Skeletal muscle satellite cell (primary cell): ENCODE measurements at regions not wholly inside any gene's neighbourhood (a gene's known extent, or its start where the extent isn't known, plus 50 kb on each side); places are given as distances from the start of the nearest gene placed in this dataset.

Experiments
- H3K27me3 ChIP-seq: 2 replicates; pipeline ENCODE4 v1.7.0; 2013; ENCODE audit warnings: low read length; ENCODE audit not compliant: control insufficient read depth, insufficient read depth
- H3K36me3 ChIP-seq: 2 replicates; pipeline ENCODE4 v1.7.0; 2013; ENCODE audit warnings: mild to moderate bottlenecking, control low read depth, low read length; ENCODE audit not compliant: insufficient read depth
- H3K4me1 ChIP-seq: 2 replicates; pipeline ENCODE4 v1.7.0; 2013; ENCODE audit warnings: low read length; ENCODE audit not compliant: control insufficient read depth, insufficient read depth
- H3K4me2 ChIP-seq: 2 replicates; pipeline ENCODE4 v1.7.0; 2013; ENCODE audit warnings: mild to moderate bottlenecking, low read length
- H3K4me3 ChIP-seq: 2 replicates; pipeline ENCODE4 v1.7.0; 2013; ENCODE audit warnings: low read length
- H3K9ac ChIP-seq: 2 replicates; pipeline ENCODE4 v1.7.0; 2013; ENCODE audit warnings: mild to moderate bottlenecking, low read depth, low read length, moderate library complexity
- H3K9me3 ChIP-seq: replicated peaks from 2 replicates; pipeline ENCODE4 v1.7.0; 2013; ENCODE audit warnings: mild to moderate bottlenecking, control low read depth, low read length

DNA sequence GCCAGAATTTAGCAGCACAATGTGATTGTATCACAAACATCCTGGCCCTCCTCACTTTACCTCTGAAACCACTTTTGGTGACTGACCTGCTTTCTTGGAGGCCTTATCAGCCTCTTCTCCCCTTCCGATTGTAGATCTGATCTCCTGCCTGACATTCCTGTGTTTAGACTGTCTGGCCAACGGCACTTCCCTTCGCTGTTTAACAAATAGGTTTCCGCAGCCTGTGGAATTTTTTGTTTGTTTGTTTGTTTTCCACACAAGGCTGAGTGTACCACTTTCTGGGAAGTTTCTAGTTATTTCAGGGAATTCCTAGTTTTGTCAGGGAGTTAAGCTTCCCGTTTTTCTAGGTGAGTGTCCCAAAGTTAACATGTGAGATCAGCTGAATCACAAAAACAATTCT, 65.9 kb upstream of the CDKN3 start:
- Histone ChIP-seq H3K9ac (no peak overlapping the region), H3K27me3 (peaks cover 3% of the 10 kb centered on the region), H3K4me1 (peaks cover 2% of the 10 kb centered on the region)

DNA sequence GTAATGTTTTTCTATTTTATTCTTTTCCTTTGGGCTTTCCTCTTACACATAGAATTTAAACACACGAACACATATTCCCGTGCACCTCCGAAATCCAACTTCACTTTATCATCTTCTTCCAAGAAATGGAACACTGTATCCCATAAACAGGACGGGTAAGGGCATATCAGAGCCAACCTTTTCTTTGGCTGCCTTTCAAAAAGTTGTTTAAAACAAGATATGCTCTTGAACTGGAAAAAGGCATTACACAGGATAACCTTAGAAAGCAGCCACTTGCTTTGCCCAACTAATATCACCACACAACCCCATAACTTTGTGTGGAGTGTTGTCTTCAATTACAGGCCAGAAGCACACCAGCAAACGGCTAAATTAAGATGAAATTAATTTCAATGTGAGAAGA, 65.3 kb upstream of the CDKN3 start:
- H3K9ac ChIP-seq = no peak overlapping the region
- H3K4me1 ChIP-seq = peaks cover under 1% of the 10 kb centered on the region
- peaks cover 3% of the 10 kb centered on the region for H3K27me3 ChIP-seq
- H3K4me2 ChIP-seq = no peak overlapping the region
- H3K4me3 ChIP-seq = no peak overlapping the region
- no peaks in the 10 kb centered on the region for H3K36me3 ChIP-seq
- no peaks in the 10 kb centered on the region for H3K9me3 ChIP-seq

More for the DNA sequence above, 65.9 kb upstream of the CDKN3 start:
- H3K4me2 ChIP-seq = no peak overlapping the region
- no peaks in the 10 kb centered on the region for H3K9me3 ChIP-seq
- no peak overlapping the region for H3K4me3 ChIP-seq
- H3K36me3 ChIP-seq = no peaks in the 10 kb centered on the region

DNA sequence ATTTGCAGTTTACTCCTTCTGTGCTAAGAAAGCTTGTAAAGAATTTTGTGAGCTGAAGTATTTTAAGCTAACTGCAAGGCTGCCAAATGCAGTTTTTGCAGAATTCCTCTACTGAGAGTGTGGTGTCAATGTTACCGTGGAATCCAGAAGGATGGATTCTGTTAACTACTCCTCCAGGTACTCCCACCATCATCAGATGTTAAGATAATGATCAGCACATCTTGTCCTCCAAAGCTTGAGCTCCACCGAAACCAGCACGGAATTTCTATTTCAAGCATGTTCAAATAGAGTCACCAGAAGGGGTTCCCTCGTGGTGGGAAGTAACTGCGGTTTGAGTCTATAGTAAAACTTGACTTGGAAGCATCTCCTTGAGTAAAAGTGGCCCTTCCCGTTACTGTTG, 64.3 kb upstream of the CDKN3 start:
- Histone ChIP-seq H3K9ac (no peak overlapping the region), H3K4me1 (no peaks in the 10 kb centered on the region), H3K4me2 (no peak overlapping the region), H3K36me3 (no peaks in the 10 kb centered on the region), H3K27me3 (peaks cover 7% of the 10 kb centered on the region), H3K9me3 (no peaks in the 10 kb centered on the region), H3K4me3 (no peak overlapping the region)

DNA sequence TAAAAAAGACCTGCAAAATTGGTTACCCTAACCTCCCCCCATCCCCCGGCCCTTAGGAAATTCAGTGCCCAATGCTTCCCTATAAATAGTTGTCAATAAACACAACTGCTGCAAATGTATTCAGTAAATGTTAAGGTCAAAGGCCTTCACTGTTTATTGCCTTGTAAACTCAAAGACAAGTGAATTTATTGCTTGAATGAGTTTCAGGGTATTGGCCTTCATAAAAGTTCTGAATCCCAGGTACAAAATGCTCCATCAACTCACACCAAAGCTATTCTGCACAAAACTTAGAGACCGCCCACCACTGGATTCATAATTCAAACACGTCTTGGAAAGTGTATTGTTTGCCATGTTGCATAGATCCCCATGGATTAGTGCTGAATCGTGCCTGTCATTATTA, 63.3 kb upstream of the CDKN3 start:
- Histone ChIP-seq H3K36me3 (no peaks in the 10 kb centered on the region), H3K4me3 (no peak overlapping the region), H3K4me2 (no peak overlapping the region), H3K9me3 (no peaks in the 10 kb centered on the region), H3K4me1 (no peaks in the 10 kb centered on the region), H3K9ac (no peak overlapping the region), H3K27me3 (peaks cover 12% of the 10 kb centered on the region)

DNA sequence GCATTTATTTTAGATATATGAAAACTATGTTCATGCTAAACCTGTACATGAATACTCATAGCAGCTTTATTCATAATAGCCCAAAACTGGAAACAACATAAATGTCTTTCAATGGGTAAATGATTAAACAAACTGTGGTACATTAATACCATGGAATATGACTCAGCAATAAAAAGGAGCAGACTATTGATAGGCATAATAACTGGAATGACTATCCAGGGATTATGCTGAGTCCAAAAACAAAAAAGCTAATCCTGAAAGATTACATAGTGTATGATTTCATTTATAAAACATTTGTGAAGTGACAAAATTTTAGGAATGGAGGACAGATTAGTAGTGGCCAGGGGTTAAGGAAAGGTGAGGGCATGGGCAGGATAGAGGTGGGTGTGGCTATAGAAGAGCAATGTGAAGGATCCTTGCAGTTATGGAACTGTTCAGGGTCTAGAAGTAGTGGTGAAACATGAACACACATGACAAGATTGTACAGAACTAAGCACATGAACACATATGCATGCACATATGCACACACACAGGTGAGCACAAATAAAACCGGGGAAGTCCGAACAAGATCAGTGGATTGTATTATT, 61.1 kb upstream of the CDKN3 start:
- no peaks in the 10 kb centered on the region for H3K36me3 ChIP-seq
- no peak overlapping the region for H3K9ac ChIP-seq
- no peaks in the 10 kb centered on the region for H3K9me3 ChIP-seq
- H3K4me3 ChIP-seq = no peak overlapping the region
- no peak overlapping the region for H3K4me2 ChIP-seq
- no peaks in the 10 kb centered on the region for H3K4me1 ChIP-seq
- H3K27me3 ChIP-seq = peaks cover 11% of the 10 kb centered on the region

DNA sequence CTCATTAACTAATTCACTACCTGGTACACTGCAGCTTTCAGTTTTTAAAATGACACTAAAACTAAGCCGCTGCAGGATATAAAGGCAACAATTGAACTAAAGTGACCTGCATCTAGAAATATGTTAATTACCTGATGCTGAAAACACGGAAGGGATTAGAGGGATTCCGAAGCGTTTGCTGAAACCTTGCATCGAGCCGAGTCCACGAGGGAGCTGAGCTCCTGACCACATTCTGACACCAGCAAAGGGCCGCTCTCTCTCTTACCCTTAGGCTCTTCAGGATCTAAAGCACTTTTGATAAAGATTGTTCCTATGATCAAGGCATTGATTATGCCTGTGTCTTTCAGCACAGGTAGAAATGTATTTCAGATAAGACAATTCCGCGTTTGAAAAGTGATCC, 59.5 kb upstream of the CDKN3 start:
- peaks cover 9% of the 10 kb centered on the region for H3K27me3 ChIP-seq
- no peaks in the 10 kb centered on the region for H3K9me3 ChIP-seq
- no peaks in the 10 kb centered on the region for H3K4me1 ChIP-seq
- H3K9ac ChIP-seq = no peak overlapping the region
- H3K36me3 ChIP-seq = no peaks in the 10 kb centered on the region
- no peak overlapping the region for H3K4me3 ChIP-seq
- no peak overlapping the region for H3K4me2 ChIP-seq

DNA sequence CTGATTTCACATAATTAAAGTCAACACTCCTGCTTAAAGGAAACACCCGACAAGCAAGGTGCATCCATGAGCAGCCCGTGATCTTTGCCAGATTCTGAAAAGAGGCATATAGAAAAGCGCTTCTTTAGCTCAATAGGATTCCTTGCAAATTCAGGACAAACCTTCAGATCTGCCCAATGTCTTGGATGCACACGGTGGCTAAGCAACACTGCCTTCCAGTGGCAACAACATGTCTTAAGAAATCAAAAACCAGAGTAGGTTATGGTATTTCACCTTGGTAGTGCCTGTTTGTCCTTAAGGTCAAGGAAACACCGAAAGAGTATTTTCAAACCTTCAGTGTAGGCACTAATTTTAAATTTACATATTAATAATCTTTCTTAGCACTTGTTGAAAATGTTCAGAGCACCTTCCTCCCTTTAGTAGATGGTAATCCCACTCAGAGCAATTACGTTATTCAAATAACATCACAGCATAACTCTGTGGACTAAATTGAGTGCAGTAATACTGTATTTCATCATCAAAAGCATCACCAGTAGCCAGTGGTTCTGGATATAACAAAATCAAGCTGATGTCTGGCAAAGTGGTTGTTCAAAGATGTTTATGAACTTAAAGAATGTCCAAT, 58.0 kb upstream of the CDKN3 start:
- H3K4me3 ChIP-seq = no peak overlapping the region
- peaks cover 9% of the 10 kb centered on the region for H3K27me3 ChIP-seq
- no peaks in the 10 kb centered on the region for H3K36me3 ChIP-seq
- peaks cover 7% of the 10 kb centered on the region for H3K4me1 ChIP-seq
- H3K4me2 ChIP-seq = no peak overlapping the region
- no peak overlapping the region for H3K9ac ChIP-seq
- H3K9me3 ChIP-seq = no peaks in the 10 kb centered on the region

GRCh38 chr14:54339771-54340170, 57.0 kb upstream of the CDKN3 start:
- Histone ChIP-seq H3K9me3 (no peaks in the 10 kb centered on the region), H3K36me3 (no peaks in the 10 kb centered on the region), H3K4me1 (peaks cover 11% of the 10 kb centered on the region), H3K4me2 (no peak overlapping the region), H3K9ac (no peak overlapping the region), H3K4me3 (no peak overlapping the region), H3K27me3 (peaks cover 9% of the 10 kb centered on the region)

DNA sequence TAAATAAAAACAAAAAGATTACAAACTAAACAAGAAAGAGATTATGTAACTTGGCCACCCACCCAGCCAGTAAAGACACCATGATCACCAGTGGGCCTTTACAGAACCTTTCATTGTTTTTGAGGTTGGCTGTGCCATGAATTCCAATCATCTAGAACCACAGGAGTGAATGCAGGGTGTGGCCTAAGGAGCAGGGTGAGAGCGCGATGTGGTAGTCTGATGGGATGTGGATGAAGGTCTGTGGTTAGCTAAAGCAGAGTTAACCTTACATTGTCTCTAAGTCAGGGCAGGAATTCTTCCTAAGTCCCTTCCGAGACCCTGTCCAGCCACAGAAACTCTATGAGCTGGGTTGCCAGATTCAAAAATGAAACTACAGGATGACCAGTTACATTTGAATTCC, 54.0 kb upstream of the CDKN3 start:
- Histone ChIP-seq H3K27me3 (peaks cover 2% of the 10 kb centered on the region), H3K9ac (no peak overlapping the region), H3K9me3 (no peaks in the 10 kb centered on the region), H3K4me1 (peaks cover 11% of the 10 kb centered on the region), H3K36me3 (no peaks in the 10 kb centered on the region), H3K4me2 (no peak overlapping the region), H3K4me3 (no peak overlapping the region)

DNA sequence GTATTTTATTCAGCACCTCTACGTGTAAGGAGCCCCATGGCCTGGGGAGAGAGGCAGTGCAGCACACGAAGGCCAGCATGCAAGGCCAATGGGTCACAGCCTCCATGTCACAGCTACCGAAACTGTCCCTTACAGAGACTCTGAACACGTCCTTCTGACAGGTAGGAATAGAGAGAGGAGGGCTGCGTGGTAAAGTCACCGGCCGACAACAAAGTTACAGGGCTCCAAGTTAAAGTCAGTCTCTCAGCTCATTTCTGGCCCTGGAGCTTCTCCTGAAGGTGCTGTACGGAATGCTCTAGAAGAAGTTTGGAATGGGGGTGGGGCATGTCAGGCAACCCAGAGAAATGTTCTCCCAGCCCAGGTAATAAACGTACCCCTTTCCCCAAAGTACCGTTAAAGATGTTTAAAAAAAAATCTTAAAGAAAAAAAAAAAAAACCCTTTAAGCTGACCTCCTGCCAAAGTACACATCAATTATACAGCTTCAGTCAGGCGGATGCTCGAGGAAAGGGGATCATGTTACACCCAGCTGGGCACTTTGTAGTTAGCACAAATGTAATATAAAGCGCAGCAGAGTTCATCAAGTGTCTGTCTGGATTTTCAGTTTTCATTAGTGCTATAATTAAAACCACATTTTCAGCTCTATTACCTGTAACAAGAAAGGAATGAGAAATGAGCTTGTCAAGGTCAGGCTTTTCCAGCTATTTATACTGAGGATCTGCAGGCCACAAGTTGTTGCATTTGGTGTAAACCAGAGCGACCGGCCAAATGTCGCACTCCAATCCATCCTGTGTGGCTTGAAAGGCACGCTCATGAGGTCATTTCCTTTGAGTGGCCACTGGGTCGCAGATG, 53.3 kb upstream of the CDKN3 start:
- Histone ChIP-seq H3K9me3 (no peaks in the 10 kb centered on the region), H3K36me3 (no peaks in the 10 kb centered on the region), H3K4me2 (peak overlapping the region; percentile 46), H3K27me3 (no peaks in the 10 kb centered on the region), H3K9ac (no peak overlapping the region), H3K4me1 (peaks cover 11% of the 10 kb centered on the region), H3K4me3 (no peak overlapping the region)

DNA sequence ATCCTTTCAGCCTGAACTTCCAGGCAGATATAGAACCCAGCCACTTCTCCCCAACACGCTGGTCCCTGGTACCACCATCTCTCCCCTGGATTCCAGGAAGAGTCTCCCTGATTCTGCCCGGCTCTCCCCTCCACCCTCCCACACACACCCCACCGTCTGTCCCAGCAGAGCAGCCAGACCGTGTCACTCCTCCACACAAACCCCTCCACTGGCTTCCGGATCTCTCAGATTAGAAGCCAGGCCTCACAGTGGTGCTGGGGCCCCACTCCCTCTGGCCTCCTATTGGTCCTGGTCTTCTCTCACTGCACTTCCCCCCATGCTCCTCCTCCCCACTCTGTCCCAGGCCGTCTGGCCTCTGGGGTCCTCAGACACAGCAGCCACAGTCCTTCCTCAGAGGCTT, 52.4 kb upstream of the CDKN3 start:
- Histone ChIP-seq H3K4me3 (no peak overlapping the region), H3K4me1 (peaks cover 14% of the 10 kb centered on the region), H3K9me3 (no peaks in the 10 kb centered on the region), H3K9ac (no peak overlapping the region), H3K36me3 (no peaks in the 10 kb centered on the region), H3K4me2 (no peak overlapping the region), H3K27me3 (no peaks in the 10 kb centered on the region)
